ENCODE measurements at regions not wholly inside any gene's neighbourhood (a gene's known extent, or its start where the extent isn't known, plus 50 kb on each side); places are given as distances from the start of the nearest gene placed in this dataset.
"Not testable (repeated sequence)": the region's sequence is repeated elsewhere in the genome, so short reads cannot be mapped to it uniquely, and the experiment has no call there.

- FAIRE-seq (no peak), DNase-seq (ENCODE audit: insufficient read length, low spot score) (no peak)
Measured at GRCh38 chr1:230558324-230558723, 84.0 kb upstream of the COG2 start.

GRCh38 chr1:230556453-230556852 is 85.8 kb upstream of the COG2 start:
- FAIRE-seq (no peak), DNase-seq (ENCODE audit: insufficient read length, low spot score) (no peak)

GRCh38 chr1:230555814-230556213 is 86.5 kb upstream of the COG2 start:
- FAIRE-seq (no peak), DNase-seq (ENCODE audit: insufficient read length, low spot score) (no peak)

GRCh38 chr1:230552880-230553279 is 89.4 kb upstream of the COG2 start:
- no peak for DNase-seq (ENCODE audit: insufficient read length, low spot score)
- FAIRE-seq: no peak

- FAIRE-seq; DNase-seq (ENCODE audit: insufficient read length, low spot score): not testable (repeated sequence)
Measured at GRCh38 chr1:230550945-230551344, 91.3 kb upstream of the COG2 start.

GRCh38 chr1:230550428-230550827 is 91.9 kb upstream of the COG2 start:
- no peak for FAIRE-seq
- DNase-seq (ENCODE audit: insufficient read length, low spot score): no peak

- DNase-seq (ENCODE audit: insufficient read length, low spot score) (no peak), FAIRE-seq (no peak)
Measured at GRCh38 chr1:230549625-230550024, 92.7 kb upstream of the COG2 start.

- no peak for FAIRE-seq
- DNase-seq (ENCODE audit: insufficient read length, low spot score): no peak
Measured at GRCh38 chr1:230548997-230549396, 93.3 kb upstream of the COG2 start.

GRCh38 chr1:230548357-230548756 is 93.9 kb upstream of the COG2 start:
- DNase-seq (ENCODE audit: insufficient read length, low spot score) (no peak), FAIRE-seq (no peak)

GRCh38 chr1:230545181-230545580 is 97.1 kb upstream of the COG2 start:
- FAIRE-seq: no peak

GRCh38 chr1:230544758-230545157 is 97.5 kb upstream of the COG2 start:
- FAIRE-seq (no peak), DNase-seq (ENCODE audit: insufficient read length, low spot score) (no peak)

More at GRCh38 chr1:230545181-230545580, 97.1 kb upstream of the COG2 start:
- no peak for DNase-seq (ENCODE audit: insufficient read length, low spot score)

- DNase-seq (ENCODE audit: insufficient read length, low spot score) (no peak), FAIRE-seq (no peak)
Measured at GRCh38 chr1:230543085-230543484, 99.2 kb upstream of the COG2 start.

- DNase-seq (ENCODE audit: insufficient read length, low spot score) (no peak), FAIRE-seq (no peak)
Measured at GRCh38 chr1:230542681-230543080, 99.6 kb upstream of the COG2 start.

GRCh38 chr1:230542054-230542453 is 100.2 kb upstream of the COG2 start:
- DNase-seq (ENCODE audit: insufficient read length, low spot score): no peak
- no peak for FAIRE-seq

- FAIRE-seq (no peak), DNase-seq (ENCODE audit: insufficient read length, low spot score) (no peak)
Measured at GRCh38 chr1:230541306-230541705, 101.0 kb upstream of the COG2 start.

- DNase-seq (ENCODE audit: insufficient read length, low spot score) (no peak), FAIRE-seq (no peak)
Measured at GRCh38 chr1:230540421-230541155, 101.7 kb upstream of the COG2 start.

GRCh38 chr1:230537456-230537855 is 104.8 kb upstream of the COG2 start:
- no peak for FAIRE-seq
- no peak for DNase-seq (ENCODE audit: insufficient read length, low spot score)

GRCh38 chr1:230536641-230537155 is 105.6 kb upstream of the COG2 start:
- DNase-seq (ENCODE audit: insufficient read length, low spot score) (no peak), FAIRE-seq (no peak)

GRCh38 chr1:230534224-230534623 is 108.1 kb upstream of the COG2 start:
- no peak for FAIRE-seq
- DNase-seq (ENCODE audit: insufficient read length, low spot score): no peak

- DNase-seq (ENCODE audit: insufficient read length, low spot score) (no peak), FAIRE-seq (no peak)
Measured at GRCh38 chr1:230531103-230531502, 105.0 kb upstream of the PGBD5 start.

- FAIRE-seq (no peak), DNase-seq (ENCODE audit: insufficient read length, low spot score) (no peak)
Measured at GRCh38 chr1:230519246-230519645, 93.1 kb upstream of the PGBD5 start.

GRCh38 chr1:230518511-230518910 is 92.4 kb upstream of the PGBD5 start:
- DNase-seq (ENCODE audit: insufficient read length, low spot score) (no peak), FAIRE-seq (no peak)

GRCh38 chr1:230517786-230518185 is 91.7 kb upstream of the PGBD5 start:
- FAIRE-seq (no peak), DNase-seq (ENCODE audit: insufficient read length, low spot score) (no peak)
